Keratinocyte (primary cell): ENCODE measurements at regions not wholly inside any gene's neighbourhood (a gene's known extent, or its start where the extent isn't known, plus 50 kb on each side); places are given as distances from the start of the nearest gene placed in this dataset.

Source experiments
- DNase-seq: peaks from one replicate; pipeline ENCODE4 v3.0.0-alpha.2; 2011; ENCODE audit warnings: low read depth, missing footprints, low spot score
- FAIRE-seq: peaks from 2 replicates; lab custom pipeline; 2011; peaks lifted over from hg19 to GRCh38; lab: Jason Lieb, UNC
- H2AFZ ChIP-seq: 2 replicates; pipeline ENCODE4 v1.6.0; 2012; ENCODE audit warnings: low read length, control low read depth, inconsistent platforms; ENCODE audit not compliant: control insufficient read depth
- H3K27ac ChIP-seq: 2 replicates; pipeline ENCODE4 v1.5.1; 2011; ENCODE audit warnings: low read length; ENCODE audit not compliant: control insufficient read depth, insufficient read depth
- H3K27me3 ChIP-seq: 3 replicates; pipeline ENCODE4 v1.6.0; 2011; ENCODE audit warnings: low read length; ENCODE audit not compliant: control insufficient read depth, insufficient read depth; ENCODE audit errors: extremely low read depth
- H3K36me3 ChIP-seq, 2 experiments: 2 replicates in 1 of 2; 3 replicates in 1 of 2; pipeline ENCODE4 v1.5.1; 2011; ENCODE audit warnings: low read length in 2 of 2, mild to moderate bottlenecking in 1 of 2; ENCODE audit not compliant: control insufficient read depth in 2 of 2, insufficient read depth in 2 of 2; ENCODE audit errors: extremely low read depth in 1 of 2
- H3K4me1 ChIP-seq: 3 replicates; pipeline ENCODE4 v1.5.1; 2011; ENCODE audit warnings: low read length; ENCODE audit not compliant: control insufficient read depth, insufficient read depth; ENCODE audit errors: extremely low read depth
- H3K4me2 ChIP-seq: 3 replicates; pipeline ENCODE4 v1.6.0; 2011; ENCODE audit warnings: low read depth, low read length; ENCODE audit not compliant: control insufficient read depth, insufficient read depth; ENCODE audit errors: extremely low read depth
- H3K4me3 ChIP-seq, 3 experiments: fragments of 200-600 bp in 1 of 3; sonication (generic) in 1 of 3; 2 replicates in 2 of 3; 3 replicates in 1 of 3; pipeline ENCODE4 v1.5.1; 2011 to 2016; ENCODE audit warnings: low read length in 3 of 3, mild to moderate bottlenecking in 3 of 3, control low read depth in 2 of 3, inconsistent platforms in 1 of 3, low read depth in 1 of 3, mixed read lengths in 1 of 3, mixed run types in 1 of 3, moderate library complexity in 1 of 3; ENCODE audit not compliant: control insufficient read depth in 2 of 3, insufficient read depth in 2 of 3; ENCODE audit errors: extremely low read depth in 1 of 3
- H3K79me2 ChIP-seq: 2 replicates; pipeline ENCODE4 v1.6.0; 2012; ENCODE audit warnings: low read length; ENCODE audit not compliant: control insufficient read depth, insufficient read depth
- H3K9ac ChIP-seq: 3 replicates; pipeline ENCODE4 v1.6.0; 2011; ENCODE audit warnings: low read length; ENCODE audit not compliant: control insufficient read depth, insufficient read depth; ENCODE audit errors: extremely low read depth
- H3K9me1 ChIP-seq: 3 replicates; pipeline ENCODE4 v1.6.0; 2011; ENCODE audit warnings: low read length; ENCODE audit not compliant: control insufficient read depth, insufficient read depth; ENCODE audit errors: extremely low read depth
- H3K9me3 ChIP-seq: 2 replicates; pipeline ENCODE4 v1.5.1; 2012; ENCODE audit warnings: low read depth, low read length; ENCODE audit not compliant: control insufficient read depth
- H4K20me1 ChIP-seq: 3 replicates; pipeline ENCODE4 v1.6.0; 2011; ENCODE audit warnings: low read length; ENCODE audit not compliant: control insufficient read depth, insufficient read depth; ENCODE audit errors: extremely low read depth
- CTCF ChIP-seq, 3 experiments: IDR thresholded peaks in 1 of 3; conservative IDR thresholded peaks in 1 of 3; optimal IDR thresholded peaks in 1 of 3; 2 replicates in 2 of 3; 3 replicates in 1 of 3; pipeline versions ENCODE3 to v1.5.1; 2011; ENCODE audit warnings: low read length in 3 of 3, mild to moderate bottlenecking in 3 of 3, moderate library complexity in 2 of 3, control low read depth in 1 of 3, inconsistent platforms in 1 of 3; ENCODE audit not compliant: insufficient read depth in 2 of 3; ENCODE audit errors: extremely low read depth in 1 of 3
- EZH2 ChIP-seq: IDR thresholded peaks from one replicate; pipeline ENCODE4 v1.6.1; 2012; ENCODE audit warnings: inconsistent platforms, mild to moderate bottlenecking, low read length, moderate library complexity
- dilution Hi-C: fragments of 300-500 bp; cut with MboI; formaldehyde crosslinking; loops from one replicate; pipeline ENCODE4 v1.7.0; 2020; ENCODE audit warnings: low sequenced_read_pairs; ENCODE audit not compliant: extremely low pct_ligation_motif_present

GRCh38 chr1:217106231-217106901 is 383.1 kb upstream of the ESRRG start:
- Histone ChIP-seq H3K4me1 (no peaks in the 10 kb centered on the region), H3K9ac (no peak overlapping the region), H3K4me2 (no peak overlapping the region), H4K20me1 (no peaks in the 10 kb centered on the region), H3K9me3 (no peaks in the 10 kb centered on the region), H3K27me3 (no peaks in the 10 kb centered on the region), H3K27ac (no peak overlapping the region), H2AFZ (no peak overlapping the region), H3K79me2 (no peaks in the 10 kb centered on the region), H3K4me3 (no peak overlapping the region), H3K36me3 (no peaks in the 10 kb centered on the region), H3K9me1 (no peaks in the 10 kb centered on the region)
- dilution Hi-C loops: no loop called here
- no peak for TF ChIP-seq EZH2
- TF ChIP-seq CTCF (optimal IDR thresholded peaks at IDR 0.05 in 1 of 3, IDR thresholded peaks at IDR 0.05 in 1 of 3, conservative IDR thresholded peaks at IDR 0.05 in 1 of 3; ENCODE audit: extremely low read depth in 1 of 3, insufficient read depth in 2 of 3, low read length in 3 of 3): no peak
- no peak for FAIRE-seq
- DNase-seq: no peak

- Histone ChIP-seq H3K9me1 (no peaks in the 10 kb centered on the region), H4K20me1 (no peaks in the 10 kb centered on the region), H3K36me3 (no peaks in the 10 kb centered on the region), H3K4me1 (no peaks in the 10 kb centered on the region), H3K4me3 (no peak overlapping the region), H2AFZ (no peak overlapping the region), H3K27me3 (no peaks in the 10 kb centered on the region), H3K27ac (no peak overlapping the region), H3K9ac (no peak overlapping the region), H3K4me2 (no peak overlapping the region), H3K9me3 (no peaks in the 10 kb centered on the region), H3K79me2 (no peaks in the 10 kb centered on the region)
- DNase-seq (no peak), FAIRE-seq (no peak)
- dilution Hi-C loops: no loop called here
- TF ChIP-seq EZH2: no peak
- no peak for TF ChIP-seq CTCF (optimal IDR thresholded peaks at IDR 0.05 in 1 of 3, IDR thresholded peaks at IDR 0.05 in 1 of 3, conservative IDR thresholded peaks at IDR 0.05 in 1 of 3; ENCODE audit: extremely low read depth in 1 of 3, insufficient read depth in 2 of 3, low read length in 3 of 3)
These were observed 382.2 kb upstream of the ESRRG start for GRCh38 chr1:217105437-217105836.
